Osteoblast (primary cell): ENCODE measurements at regions not wholly inside any gene's neighbourhood (a gene's known extent, or its start where the extent isn't known, plus 50 kb on each side); places are given as distances from the start of the nearest gene placed in this dataset.
A peak's percentile ranks its signal among the peaks of the same experiment; 100 is the strongest.

Source experiments
- DNase-seq: peaks from one replicate; pipeline ENCODE4 v3.0.0; 2011; ENCODE audit warnings: low spot score, mixed read lengths; ENCODE audit not compliant: insufficient read length; ENCODE audit errors: missing footprints
- H2AFZ ChIP-seq: 2 replicates; pipeline ENCODE4 v1.6.0; 2011; ENCODE audit warnings: mild to moderate bottlenecking, low read length
- H3K27ac ChIP-seq: 2 replicates; pipeline ENCODE4 v1.5.1; 2011; ENCODE audit warnings: mild to moderate bottlenecking, low read depth, low read length, moderate library complexity
- H3K27me3 ChIP-seq: 2 replicates; pipeline ENCODE4 v1.6.0; 2012; ENCODE audit warnings: mild to moderate bottlenecking, control low read depth, inconsistent platforms, low read length, moderate library complexity; ENCODE audit not compliant: insufficient read depth
- H3K36me3 ChIP-seq: 2 replicates; pipeline ENCODE4 v1.5.1; 2011; ENCODE audit warnings: mild to moderate bottlenecking, low read length, control low read depth, moderate library complexity; ENCODE audit not compliant: insufficient read depth
- H3K4me1 ChIP-seq: 2 replicates; pipeline ENCODE4 v1.5.1; 2011; ENCODE audit warnings: mild to moderate bottlenecking, low read length, control low read depth, moderate library complexity; ENCODE audit not compliant: insufficient read depth
- H3K4me2 ChIP-seq: 2 replicates; pipeline ENCODE4 v1.6.0; 2011; ENCODE audit warnings: mild to moderate bottlenecking, low read length; ENCODE audit not compliant: insufficient read depth
- H3K4me3 ChIP-seq: fragments of 200-600 bp; sonication (generic); 3 replicates; pipeline ENCODE4 v1.5.1; 2012; ENCODE audit warnings: mild to moderate bottlenecking, low read length, inconsistent platforms; ENCODE audit not compliant: insufficient read depth
- H3K79me2 ChIP-seq: 2 replicates; pipeline ENCODE4 v1.6.0; 2012; ENCODE audit warnings: mild to moderate bottlenecking, low read length, control low read depth, inconsistent platforms; ENCODE audit not compliant: insufficient read depth
- H3K9me3 ChIP-seq: 2 replicates; pipeline ENCODE4 v1.5.1; 2011; ENCODE audit warnings: low read depth, low read length, control low read depth
- H4K20me1 ChIP-seq: 2 replicates; pipeline ENCODE4 v1.6.0; 2012; ENCODE audit warnings: mild to moderate bottlenecking, low read length, control low read depth; ENCODE audit not compliant: insufficient read depth
- TF ChIP-seq, protein P1 (sequence below): IDR thresholded peaks from 2 replicates; pipeline ENCODE4 v1.5.1; 2011; ENCODE audit warnings: mild to moderate bottlenecking, low read depth, low read length, moderate library complexity; ENCODE audit errors: extremely low read depth

DNA sequence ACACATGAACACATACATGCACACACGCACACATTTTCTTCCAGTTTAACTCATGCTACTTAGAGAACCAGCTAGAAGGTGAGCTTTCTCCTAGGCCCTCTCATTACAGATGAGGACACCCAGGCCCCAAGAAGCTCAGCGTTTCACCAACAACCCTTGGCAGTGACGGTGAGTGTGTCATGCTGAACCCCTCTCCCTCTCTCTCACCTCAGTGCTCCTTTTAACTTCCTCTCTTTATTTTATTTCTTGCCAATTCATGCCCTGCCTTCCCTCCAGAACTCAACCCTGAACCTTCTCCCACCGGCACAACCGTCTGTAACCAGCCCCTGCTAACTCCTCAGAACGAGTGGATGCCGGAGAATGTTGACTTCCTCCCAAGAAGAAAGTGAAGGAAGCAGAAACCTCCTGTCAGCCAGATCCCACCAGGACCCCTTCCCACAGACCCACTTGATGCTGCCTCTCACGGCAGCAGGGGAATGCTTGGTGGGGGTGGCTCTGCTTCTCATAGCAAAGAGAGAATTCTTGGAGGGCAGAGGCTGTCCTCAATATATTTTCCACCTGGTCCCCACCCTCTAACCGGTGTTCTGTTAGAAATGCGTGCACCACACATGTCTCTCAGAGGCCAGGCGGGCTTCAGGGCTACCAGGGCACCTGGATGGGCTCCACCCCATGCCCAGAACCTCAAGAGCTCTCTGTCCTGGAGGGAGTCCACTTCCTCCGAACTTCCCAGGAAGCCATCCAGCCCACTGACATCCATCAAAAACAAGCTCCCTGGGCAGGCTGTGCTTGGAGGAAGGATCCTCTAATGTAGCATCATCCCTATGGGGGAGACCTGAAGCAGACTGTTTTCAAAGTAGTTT is 134.0 kb downstream of the TOMM20 start:
- Histone ChIP-seq H3K27ac (no peak overlapping the region), H3K4me3 (no peak overlapping the region), H3K79me2 (no peaks in the 10 kb centered on the region), H3K4me2 (no peak overlapping the region), H3K27me3 (no peaks in the 10 kb centered on the region), H2AFZ (no peak overlapping the region), H3K36me3 (no peaks in the 10 kb centered on the region), H4K20me1 (no peaks in the 10 kb centered on the region), H3K4me1 (peaks cover 19% of the 10 kb centered on the region), H3K9me3 (no peaks in the 10 kb centered on the region)
- no peak for DNase-seq
- TF ChIP-seq, protein P1, sequence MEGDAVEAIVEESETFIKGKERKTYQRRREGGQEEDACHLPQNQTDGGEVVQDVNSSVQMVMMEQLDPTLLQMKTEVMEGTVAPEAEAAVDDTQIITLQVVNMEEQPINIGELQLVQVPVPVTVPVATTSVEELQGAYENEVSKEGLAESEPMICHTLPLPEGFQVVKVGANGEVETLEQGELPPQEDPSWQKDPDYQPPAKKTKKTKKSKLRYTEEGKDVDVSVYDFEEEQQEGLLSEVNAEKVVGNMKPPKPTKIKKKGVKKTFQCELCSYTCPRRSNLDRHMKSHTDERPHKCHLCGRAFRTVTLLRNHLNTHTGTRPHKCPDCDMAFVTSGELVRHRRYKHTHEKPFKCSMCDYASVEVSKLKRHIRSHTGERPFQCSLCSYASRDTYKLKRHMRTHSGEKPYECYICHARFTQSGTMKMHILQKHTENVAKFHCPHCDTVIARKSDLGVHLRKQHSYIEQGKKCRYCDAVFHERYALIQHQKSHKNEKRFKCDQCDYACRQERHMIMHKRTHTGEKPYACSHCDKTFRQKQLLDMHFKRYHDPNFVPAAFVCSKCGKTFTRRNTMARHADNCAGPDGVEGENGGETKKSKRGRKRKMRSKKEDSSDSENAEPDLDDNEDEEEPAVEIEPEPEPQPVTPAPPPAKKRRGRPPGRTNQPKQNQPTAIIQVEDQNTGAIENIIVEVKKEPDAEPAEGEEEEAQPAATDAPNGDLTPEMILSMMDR = no peak

- H3K27me3 ChIP-seq = no peaks in the 10 kb centered on the region
- no peaks in the 10 kb centered on the region for H4K20me1 ChIP-seq
- H3K27ac ChIP-seq = no peak overlapping the region
- DNase-seq = no peak
- H3K79me2 ChIP-seq = no peaks in the 10 kb centered on the region
- H3K4me2 ChIP-seq = no peak overlapping the region
- no peaks in the 10 kb centered on the region for H3K9me3 ChIP-seq
- peaks cover 28% of the 10 kb centered on the region for H3K4me1 ChIP-seq
- no peak overlapping the region for H3K4me3 ChIP-seq
- TF ChIP-seq, protein P1 = no peak
- no peaks in the 10 kb centered on the region for H3K36me3 ChIP-seq
- no peak overlapping the region for H2AFZ ChIP-seq
Measured at GRCh38 chr1:234992065-234992464, 136.6 kb downstream of the TOMM20 start.

DNA sequence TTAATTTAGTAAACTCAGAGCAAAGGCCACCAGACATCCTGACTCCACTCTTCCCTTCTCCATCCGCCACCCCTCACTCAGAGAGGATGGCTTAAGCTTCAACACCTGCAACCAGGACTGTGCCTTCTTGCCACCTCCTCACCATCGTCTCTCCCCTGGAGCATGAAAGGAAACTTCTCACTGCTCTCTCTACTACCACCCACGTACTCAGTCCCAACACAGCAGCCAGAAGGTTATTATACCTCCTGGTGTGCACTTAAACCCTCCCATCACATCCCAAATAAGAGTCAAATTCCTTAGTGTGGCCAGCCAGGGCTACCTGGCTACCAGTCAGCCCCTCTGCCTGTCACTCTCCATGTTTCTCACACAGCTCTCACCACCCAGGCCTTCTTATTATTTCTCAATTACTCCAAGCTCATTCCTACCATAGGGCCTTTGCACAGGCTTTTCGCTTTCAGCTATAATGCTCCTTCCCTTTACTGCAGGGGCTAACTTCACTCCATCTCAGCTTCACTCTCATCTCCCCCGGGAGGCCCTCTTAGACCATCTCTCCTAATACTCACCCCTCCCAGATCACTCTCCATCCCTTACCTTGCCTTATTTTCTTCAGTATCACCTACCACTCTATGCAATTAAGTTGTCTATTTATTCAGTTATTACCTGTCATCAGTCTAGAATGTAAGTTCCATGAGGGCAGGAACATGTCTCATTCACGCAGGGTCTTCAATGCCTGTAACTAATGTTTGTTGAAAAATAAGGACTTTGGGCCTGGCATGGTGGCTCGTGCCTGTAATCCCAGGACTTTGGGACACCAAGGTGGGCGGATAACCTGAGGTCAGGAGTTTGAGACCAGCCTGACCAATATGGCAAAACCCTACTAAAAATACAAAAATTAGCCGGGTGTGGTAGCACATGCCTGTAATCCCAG is 137.5 kb downstream of the TOMM20 start:
- Histone ChIP-seq H4K20me1 (no peaks in the 10 kb centered on the region), H3K4me3 (no peak overlapping the region), H3K4me1 (peaks cover 26% of the 10 kb centered on the region), H3K9me3 (no peaks in the 10 kb centered on the region), H3K27ac (no peak overlapping the region), H2AFZ (no peak overlapping the region), H3K79me2 (no peaks in the 10 kb centered on the region), H3K4me2 (no peak overlapping the region), H3K27me3 (no peaks in the 10 kb centered on the region), H3K36me3 (no peaks in the 10 kb centered on the region)
- no peak for DNase-seq
- TF ChIP-seq, protein P1 = no peak

- no peak for DNase-seq
- H3K36me3 ChIP-seq = no peaks in the 10 kb centered on the region
- no peaks in the 10 kb centered on the region for H3K27me3 ChIP-seq
- H3K27ac ChIP-seq = peak overlapping the region; percentile 20
- H3K4me3 ChIP-seq = no peak overlapping the region
- H2AFZ ChIP-seq = no peak overlapping the region
- TF ChIP-seq, protein P1 = no peak
- H3K9me3 ChIP-seq = no peaks in the 10 kb centered on the region
- no peaks in the 10 kb centered on the region for H3K79me2 ChIP-seq
- no peak overlapping the region for H3K4me2 ChIP-seq
- H4K20me1 ChIP-seq = no peaks in the 10 kb centered on the region
- peaks cover 27% of the 10 kb centered on the region for H3K4me1 ChIP-seq
Measured at GRCh38 chr1:234990328-234990675, 138.3 kb downstream of the TOMM20 start.
